ENCODE measurements at regions not wholly inside any gene's neighbourhood (a gene's known extent, or its start where the extent isn't known, plus 50 kb on each side); places are given as distances from the start of the nearest gene placed in this dataset.

DNA sequence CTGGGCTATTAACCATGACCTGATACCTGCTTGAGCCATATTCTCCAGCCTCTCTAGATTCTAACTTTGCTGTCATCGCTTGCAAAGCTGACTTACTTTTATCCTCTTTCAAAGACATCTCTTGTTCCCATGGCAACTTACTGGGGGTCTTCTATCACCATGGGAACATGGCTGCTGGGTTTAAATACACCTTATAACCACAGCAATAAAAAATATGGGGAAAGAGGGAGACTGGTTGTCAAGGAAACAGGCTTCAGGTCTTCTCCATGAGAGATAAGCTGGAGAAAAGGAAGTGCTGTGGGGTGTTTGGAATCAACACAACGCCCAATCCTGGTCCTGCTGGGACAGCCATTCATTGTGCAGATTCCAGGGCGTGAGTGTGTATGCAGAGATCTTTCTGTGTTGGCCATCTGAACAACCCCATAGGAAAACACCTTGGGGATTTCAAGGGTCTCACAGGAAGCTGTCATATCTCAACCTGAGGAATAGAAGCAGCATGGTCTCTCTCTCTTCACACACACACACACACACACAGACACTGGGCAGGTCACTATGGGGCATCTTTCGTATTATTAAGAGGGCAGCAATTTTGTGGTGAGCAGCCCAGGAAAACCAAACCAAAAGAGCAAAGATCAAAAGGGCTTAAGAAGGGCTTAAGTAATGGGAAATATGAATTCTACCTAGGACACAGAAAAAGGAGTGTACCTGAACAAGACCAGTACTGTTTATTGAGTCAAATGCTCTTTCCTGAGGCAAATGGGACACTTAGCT, 344.7 kb upstream of the NCAM1 start:
- no peaks in the 10 kb centered on the region for H3K9me3 Mint-ChIP-seq
- no peaks in the 10 kb centered on the region for H3K36me3 Mint-ChIP-seq (ENCODE audit: low read depth)
- TF ChIP-seq, protein P1, sequence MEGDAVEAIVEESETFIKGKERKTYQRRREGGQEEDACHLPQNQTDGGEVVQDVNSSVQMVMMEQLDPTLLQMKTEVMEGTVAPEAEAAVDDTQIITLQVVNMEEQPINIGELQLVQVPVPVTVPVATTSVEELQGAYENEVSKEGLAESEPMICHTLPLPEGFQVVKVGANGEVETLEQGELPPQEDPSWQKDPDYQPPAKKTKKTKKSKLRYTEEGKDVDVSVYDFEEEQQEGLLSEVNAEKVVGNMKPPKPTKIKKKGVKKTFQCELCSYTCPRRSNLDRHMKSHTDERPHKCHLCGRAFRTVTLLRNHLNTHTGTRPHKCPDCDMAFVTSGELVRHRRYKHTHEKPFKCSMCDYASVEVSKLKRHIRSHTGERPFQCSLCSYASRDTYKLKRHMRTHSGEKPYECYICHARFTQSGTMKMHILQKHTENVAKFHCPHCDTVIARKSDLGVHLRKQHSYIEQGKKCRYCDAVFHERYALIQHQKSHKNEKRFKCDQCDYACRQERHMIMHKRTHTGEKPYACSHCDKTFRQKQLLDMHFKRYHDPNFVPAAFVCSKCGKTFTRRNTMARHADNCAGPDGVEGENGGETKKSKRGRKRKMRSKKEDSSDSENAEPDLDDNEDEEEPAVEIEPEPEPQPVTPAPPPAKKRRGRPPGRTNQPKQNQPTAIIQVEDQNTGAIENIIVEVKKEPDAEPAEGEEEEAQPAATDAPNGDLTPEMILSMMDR (IDR thresholded peaks at IDR 0.05), result no peak
- POLR2A ChIA-PET, result no interaction called here
- H3K4me1 Mint-ChIP-seq, result no peaks in the 10 kb centered on the region
- DNase-seq, result no peak
- intact Hi-C loops (cut with micrococcal nuclease), result no loop called here
- H3K27me3 Mint-ChIP-seq, result peaks cover 3% of the 10 kb centered on the region
- CTCF ChIA-PET, result no interaction called here
- H3K27ac Mint-ChIP-seq, result no peak overlapping the region
- no peak for ATAC-seq (ENCODE audit: low read depth)
- H3K4me3 Mint-ChIP-seq, result no peak overlapping the region

DNA sequence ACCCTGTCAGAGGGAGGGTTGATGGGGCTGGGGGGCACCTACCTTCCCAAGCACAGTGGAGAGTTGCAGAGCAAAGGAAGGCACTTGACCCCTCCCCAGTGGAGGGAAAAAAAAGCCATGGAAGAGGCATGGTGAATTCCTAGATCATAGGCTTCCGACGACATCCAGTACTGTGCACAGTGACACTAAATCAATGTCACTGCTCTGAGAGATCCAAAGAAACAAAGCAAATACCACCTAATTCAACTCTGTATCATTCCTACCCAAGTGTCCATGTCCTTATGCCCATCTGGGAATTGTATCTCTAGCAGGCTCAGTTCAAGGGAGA, 344.2 kb upstream of the NCAM1 start:
- intact Hi-C loops (cut with micrococcal nuclease), result no loop called here
- no peaks in the 10 kb centered on the region for H3K9me3 Mint-ChIP-seq
- ATAC-seq (ENCODE audit: low read depth) (no peak), DNase-seq (no peak)
- ChIA-PET CTCF (no interaction called here), POLR2A (no interaction called here)
- no peak overlapping the region for H3K27ac Mint-ChIP-seq
- TF ChIP-seq, protein P1 (IDR thresholded peaks at IDR 0.05), result no peak
- H3K27me3 Mint-ChIP-seq, result peaks cover 1% of the 10 kb centered on the region
- no peaks in the 10 kb centered on the region for H3K36me3 Mint-ChIP-seq (ENCODE audit: low read depth)
- no peak overlapping the region for H3K4me3 Mint-ChIP-seq
- no peaks in the 10 kb centered on the region for H3K4me1 Mint-ChIP-seq

DNA sequence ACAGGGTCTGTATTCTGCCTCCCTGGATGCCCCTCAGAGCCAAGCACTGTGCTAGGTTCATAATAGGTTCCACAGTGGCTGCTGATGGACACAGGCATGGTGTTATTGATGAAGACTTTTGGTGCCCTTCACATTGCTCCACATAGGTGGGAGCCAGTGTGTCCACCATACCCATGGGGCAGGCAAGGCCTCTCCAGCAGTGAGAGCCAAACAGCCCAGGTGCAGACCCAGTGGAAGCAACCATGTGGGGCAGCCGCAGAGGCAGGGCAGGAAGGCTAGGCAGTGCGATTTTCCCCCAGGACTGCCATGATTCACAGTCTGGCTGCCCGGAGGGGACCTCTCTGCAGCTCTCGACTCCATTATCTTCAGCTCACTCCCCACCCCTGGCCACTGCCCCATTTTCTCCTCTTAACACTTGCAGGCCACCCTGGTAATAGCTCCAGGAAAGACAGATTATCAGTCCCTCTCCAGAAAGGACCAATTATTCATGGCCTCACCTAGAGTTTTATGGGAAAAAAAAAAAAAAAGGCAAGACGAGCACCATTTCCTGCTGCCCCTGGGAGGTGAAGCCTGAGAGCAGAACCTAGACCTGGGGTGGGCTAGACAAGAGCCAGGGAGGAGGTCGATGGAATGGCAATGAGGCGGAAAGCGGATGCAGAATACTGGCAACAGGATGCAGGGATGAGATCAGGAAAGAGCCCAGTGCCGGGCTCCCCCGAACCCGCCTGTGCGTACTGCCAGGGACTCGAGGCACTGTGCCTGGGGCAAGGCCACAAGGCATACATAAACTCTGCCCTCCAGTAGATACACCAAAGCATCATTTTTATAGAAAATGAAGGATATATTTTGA, 343.0 kb upstream of the NCAM1 start:
- DNase-seq, result no peak
- peaks cover 1% of the 10 kb centered on the region for H3K27me3 Mint-ChIP-seq
- POLR2A ChIA-PET, result no interaction called here
- CTCF ChIA-PET, result no interaction called here
- TF ChIP-seq, protein P1 (IDR thresholded peaks at IDR 0.05), result no peak
- no peaks in the 10 kb centered on the region for H3K36me3 Mint-ChIP-seq (ENCODE audit: low read depth)
- H3K4me1 Mint-ChIP-seq, result no peaks in the 10 kb centered on the region
- H3K9me3 Mint-ChIP-seq, result no peaks in the 10 kb centered on the region
- no peak for ATAC-seq (ENCODE audit: low read depth)
- no peak overlapping the region for H3K27ac Mint-ChIP-seq
- H3K4me3 Mint-ChIP-seq, result no peak overlapping the region
- intact Hi-C loops (cut with micrococcal nuclease), result no loop called here

DNA sequence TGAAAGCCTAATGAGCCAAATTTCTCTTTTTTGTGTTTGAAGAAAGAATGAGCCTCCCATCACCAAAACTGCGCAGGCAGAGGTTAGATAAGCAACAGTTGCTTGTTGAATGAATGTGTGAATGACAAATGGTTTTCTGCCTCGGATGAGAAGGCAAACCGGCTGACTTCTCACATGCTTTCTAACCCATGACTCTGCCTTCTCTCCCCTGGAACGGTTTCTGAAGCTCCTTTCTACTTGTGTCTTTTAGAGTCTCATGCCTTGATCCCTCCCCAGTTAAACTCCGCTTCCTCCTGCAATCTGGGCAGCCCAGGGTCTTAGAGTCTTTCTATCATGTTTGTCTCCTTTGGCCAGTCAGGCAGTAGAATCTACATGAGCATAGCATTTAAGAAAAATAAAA, 342.1 kb upstream of the NCAM1 start:
- intact Hi-C loops (cut with micrococcal nuclease), result no loop called here
- no peaks in the 10 kb centered on the region for H3K9me3 Mint-ChIP-seq
- H3K4me1 Mint-ChIP-seq, result no peaks in the 10 kb centered on the region
- H3K27ac Mint-ChIP-seq, result no peak overlapping the region
- DNase-seq, result no peak
- no peaks in the 10 kb centered on the region for H3K36me3 Mint-ChIP-seq (ENCODE audit: low read depth)
- TF ChIP-seq, protein P1 (IDR thresholded peaks at IDR 0.05), result no peak
- H3K4me3 Mint-ChIP-seq, result no peak overlapping the region
- ChIA-PET CTCF (no interaction called here), POLR2A (no interaction called here)
- H3K27me3 Mint-ChIP-seq, result peaks cover 1% of the 10 kb centered on the region
- no peak for ATAC-seq (ENCODE audit: low read depth)

DNA sequence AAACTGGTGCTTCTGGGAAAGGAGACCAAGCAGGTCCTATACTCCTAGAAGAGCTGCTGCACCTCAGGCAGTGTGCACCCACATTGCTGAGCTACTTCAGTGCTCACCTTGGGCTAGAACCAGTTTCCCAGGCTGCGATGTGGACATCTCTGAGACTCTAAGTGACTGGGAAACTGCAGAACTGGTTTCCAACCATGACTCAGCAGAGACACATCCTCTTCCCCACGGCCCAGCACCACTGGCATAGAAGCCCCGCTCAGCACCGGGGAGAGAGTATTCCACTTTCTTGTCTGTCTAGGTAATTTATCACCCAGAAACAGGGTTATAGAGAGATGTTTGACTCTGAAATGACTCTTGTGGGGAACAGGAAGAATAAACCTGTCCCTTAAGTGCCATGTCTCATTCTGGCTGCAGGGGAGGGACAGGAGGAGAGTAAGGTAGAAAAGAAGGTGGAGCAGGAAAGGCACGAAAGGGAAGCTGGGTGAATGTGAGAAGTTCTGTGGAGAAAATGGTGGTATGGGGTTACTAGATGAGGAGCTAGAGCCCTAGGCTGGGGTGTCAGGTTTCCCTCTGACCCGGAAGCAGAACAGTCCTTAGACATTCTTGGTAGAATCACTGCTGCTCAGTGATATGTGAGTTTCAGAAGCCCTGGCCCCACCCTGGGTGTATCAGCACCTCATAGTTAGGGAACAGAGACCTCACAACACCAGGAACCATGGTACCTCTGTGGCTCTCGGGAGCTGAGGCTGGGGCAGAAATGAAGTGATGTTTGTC, 340.4 kb upstream of the NCAM1 start:
- CTCF ChIA-PET, result no interaction called here

More for the DNA sequence above, 340.4 kb upstream of the NCAM1 start:
- intact Hi-C loops (cut with micrococcal nuclease), result no loop called here
- DNase-seq, result no peak
- POLR2A ChIA-PET, result no interaction called here
- no peaks in the 10 kb centered on the region for H3K9me3 Mint-ChIP-seq
- no peak overlapping the region for H3K27ac Mint-ChIP-seq
- ATAC-seq (ENCODE audit: low read depth), result no peak
- H3K27me3 Mint-ChIP-seq, result peaks cover 1% of the 10 kb centered on the region
- TF ChIP-seq, protein P1 (IDR thresholded peaks at IDR 0.05), result no peak
- H3K36me3 Mint-ChIP-seq (ENCODE audit: low read depth), result no peaks in the 10 kb centered on the region
- H3K4me3 Mint-ChIP-seq, result no peak overlapping the region
- no peaks in the 10 kb centered on the region for H3K4me1 Mint-ChIP-seq

All from activated B cell treated with CpG ODN at 0.5 μM for 24 hours (primary cell).